HEK293 (cell line): ENCODE measurements at regions not wholly inside any gene's neighbourhood (a gene's known extent, or its start where the extent isn't known, plus 50 kb on each side); places are given as distances from the start of the nearest gene placed in this dataset.

Experiments used
- CTCF ChIA-PET: fragments of 350-600 bp; formaldehyde crosslinking; extraction: SDS; loops from one replicate; lab custom pipeline; 2021; ENCODE audit warnings: antibody characterized with exemption; lab: Yijun Ruan, JAX
- POLR2A ChIA-PET: fragments of 300-600 bp; formaldehyde crosslinking; extraction: SDS; loops from one replicate; lab custom pipeline; 2020; ENCODE audit warnings: antibody characterized with exemption, inconsistent platforms; lab: Yijun Ruan, JAX
- H3K27ac ChIP-seq: fragments of 200-500 bp; sonication (Bioruptor generic); 2 replicates; pipeline ENCODE4 v1.5.1; 2014; ENCODE audit warnings: low read depth, low read length, control low read depth, inconsistent platforms; ENCODE audit errors: extremely low read depth
- H3K36me3 ChIP-seq, 2 experiments: fragments of 200-500 bp in 1 of 2; sonication (Bioruptor generic) in 1 of 2; 1 replicate in 1 of 2; 2 replicates in 1 of 2; pipeline ENCODE4 v1.5.1; 2014 to 2017; ENCODE audit warnings: inconsistent platforms in 2 of 2, low read length in 2 of 2; ENCODE audit not compliant: control insufficient read depth in 2 of 2, insufficient read depth in 1 of 2
- H3K4me1 ChIP-seq: fragments of 200-500 bp; sonication (Bioruptor generic); 2 replicates; pipeline ENCODE4 v1.5.1; 2014; ENCODE audit warnings: mild to moderate bottlenecking, low read length, inconsistent platforms; ENCODE audit not compliant: control insufficient read depth, insufficient read depth
- H3K4me3 ChIP-seq: 2 replicates; pipeline ENCODE4 v1.5.1; 2011; ENCODE audit warnings: low read depth, mild to moderate bottlenecking, control low read depth, low read length, moderate library complexity
- H3K9me3 ChIP-seq: fragments of 200-500 bp; sonication (Bioruptor generic); 2 replicates; pipeline ENCODE4 v1.5.1; 2014; ENCODE audit warnings: low read depth, low read length, inconsistent platforms; ENCODE audit not compliant: control insufficient read depth, insufficient read depth
- BCL11A ChIP-seq: fragments of 450-650 bp; formaldehyde crosslinking; IDR thresholded peaks from 2 replicates; pipeline ENCODE4 v1.5.1; 2016; ENCODE audit warnings: low read depth, missing biosample characterization, missing genetic modification characterization
- CTCF ChIP-seq: fragments of 450-650 bp; formaldehyde crosslinking; IDR thresholded peaks from 2 replicates; pipeline ENCODE4 v1.5.1; 2016; ENCODE audit warnings: missing biosample characterization, missing genetic modification characterization
- EGR2 ChIP-seq: fragments of 450-650 bp; formaldehyde crosslinking; IDR thresholded peaks from 2 replicates; pipeline ENCODE4 v1.5.1; 2016; ENCODE audit warnings: low read depth, missing biosample characterization, missing genetic modification characterization
- KLF10 ChIP-seq: fragments of 450-650 bp; IDR thresholded peaks from 2 replicates; pipeline ENCODE4 v1.5.1; 2018; ENCODE audit warnings: missing biosample characterization, mild to moderate bottlenecking, missing genetic modification characterization
- MZF1 ChIP-seq: fragments of 450-650 bp; formaldehyde crosslinking; IDR thresholded peaks from 2 replicates; pipeline ENCODE4 v1.5.1; 2017; ENCODE audit warnings: missing biosample characterization, missing genetic modification characterization, borderline replicate concordance
- PRDM1 ChIP-seq: fragments of 450-650 bp; formaldehyde crosslinking; IDR thresholded peaks from 2 replicates; pipeline ENCODE4; 2016; ENCODE audit warnings: missing biosample characterization, missing genetic modification characterization
- REST ChIP-seq: fragments of 450-650 bp; formaldehyde crosslinking; IDR thresholded peaks from 2 replicates; pipeline ENCODE4 v1.5.1; 2016; ENCODE audit warnings: missing biosample characterization, missing genetic modification characterization
- TCF7L2 ChIP-seq: IDR thresholded peaks from 2 replicates; pipeline ENCODE4 v1.6.1; 2011; ENCODE audit warnings: low read depth, mild to moderate bottlenecking, inconsistent platforms, low read length, moderate library complexity, borderline replicate concordance
- TSHZ1 ChIP-seq: fragments of 450-650 bp; formaldehyde crosslinking; IDR thresholded peaks from 2 replicates; pipeline ENCODE4 v1.5.1; 2016; ENCODE audit warnings: missing biosample characterization, missing genetic modification characterization, borderline replicate concordance
- WT1 ChIP-seq: fragments of 450-650 bp; formaldehyde crosslinking; IDR thresholded peaks from 2 replicates; pipeline ENCODE4 v1.5.1; 2016; ENCODE audit warnings: missing biosample characterization, missing genetic modification characterization
- ZBTB1 ChIP-seq: fragments of 450-650 bp; formaldehyde crosslinking; IDR thresholded peaks from 2 replicates; pipeline ENCODE4 v1.5.1; 2016; ENCODE audit warnings: missing biosample characterization, missing genetic modification characterization
- ZBTB20 ChIP-seq: fragments of 450-650 bp; formaldehyde crosslinking; IDR thresholded peaks from 2 replicates; pipeline ENCODE4 v1.5.1; 2016; ENCODE audit warnings: missing biosample characterization, missing genetic modification characterization
- ZNF174 ChIP-seq: fragments of 450-650 bp; formaldehyde crosslinking; IDR thresholded peaks from 2 replicates; pipeline ENCODE4 v1.5.0; 2017; ENCODE audit warnings: missing biosample characterization, mild to moderate bottlenecking, missing genetic modification characterization
- ZNF175 ChIP-seq: fragments of 450-650 bp; formaldehyde crosslinking; IDR thresholded peaks from 2 replicates; pipeline ENCODE4 v1.5.1; 2016; ENCODE audit warnings: missing biosample characterization, missing genetic modification characterization
- ZNF280C ChIP-seq: fragments of 450-650 bp; formaldehyde crosslinking; IDR thresholded peaks from 2 replicates; pipeline ENCODE4 v1.5.1; 2016; ENCODE audit warnings: missing biosample characterization, missing genetic modification characterization
- ZNF292 ChIP-seq: fragments of 450-650 bp; formaldehyde crosslinking; IDR thresholded peaks from 2 replicates; pipeline ENCODE4 v1.5.1; 2016; ENCODE audit warnings: low read depth, missing biosample characterization, missing genetic modification characterization, borderline replicate concordance
- ZNF354C ChIP-seq: fragments of 450-650 bp; formaldehyde crosslinking; IDR thresholded peaks from 2 replicates; pipeline ENCODE4 v1.5.1; 2016; ENCODE audit warnings: missing biosample characterization, missing genetic modification characterization, low read depth, borderline replicate concordance
- ZNF366 ChIP-seq: fragments of 450-650 bp; formaldehyde crosslinking; conservative IDR thresholded peaks from 2 replicates; pipeline ENCODE4 v1.5.1; 2016; ENCODE audit warnings: missing biosample characterization, missing genetic modification characterization
- ZNF404 ChIP-seq: fragments of 450-650 bp; formaldehyde crosslinking; IDR thresholded peaks from 2 replicates; pipeline ENCODE4 v1.5.1; 2017; ENCODE audit warnings: missing biosample characterization, missing genetic modification characterization
- ZNF433 ChIP-seq: fragments of 450-650 bp; formaldehyde crosslinking; IDR thresholded peaks from 2 replicates; pipeline ENCODE4 v1.5.1; 2016; ENCODE audit warnings: missing biosample characterization, missing genetic modification characterization, low read depth
- ZNF629 ChIP-seq: fragments of 450-650 bp; formaldehyde crosslinking; IDR thresholded peaks from 2 replicates; pipeline ENCODE4 v1.5.1; 2017; ENCODE audit warnings: missing biosample characterization, missing genetic modification characterization
- ZNF704 ChIP-seq: fragments of 450-650 bp; formaldehyde crosslinking; IDR thresholded peaks from 2 replicates; pipeline ENCODE4 v1.5.1; 2016; ENCODE audit warnings: missing biosample characterization, missing genetic modification characterization
- ZNF777 ChIP-seq: fragments of 450-650 bp; formaldehyde crosslinking; IDR thresholded peaks from 2 replicates; pipeline ENCODE4 v1.5.1; 2017; ENCODE audit warnings: missing biosample characterization, missing genetic modification characterization, borderline replicate concordance

GRCh38 chr11:64448599-64449380, 89.8 kb downstream of the RPS6KA4 start:
- no peak overlapping the region for H3K27ac ChIP-seq
- H3K4me1 ChIP-seq: peaks cover 3% of the 10 kb centered on the region; the same call in 1 of the 2 replicates
- H3K36me3 ChIP-seq: no peaks in the 10 kb centered on the region
- ChIA-PET POLR2A (interaction anchor here (1.2 to 1.6 kb wide), 7 partner anchors 89 to 330 kb away, joined by 3 to 4 read pairs (median 3); partner anchors contain the start of gene PRDX5), CTCF (interaction anchor here (0.5 to 4.4 kb wide), 66 partner anchors 10 to 1697 kb away, joined by 3 to 81 read pairs (median 5); partner anchors contain the start of genes PRDX5 and RPS6KA4)
- H3K4me3 ChIP-seq: peak overlapping the region; percentile 33
- no peaks in the 10 kb centered on the region for H3K9me3 ChIP-seq
- TF ChIP-seq PRDM1 (no peak), TCF7L2 (no peak), ZBTB1 (tag by site-specific recombination) (no peak), ZNF292 (tag by site-specific recombination) (no peak), TSHZ1 (tag by site-specific recombination) (no peak), ZNF174 (no peak), KLF10 (tag by site-specific recombination) (no peak), ZNF354C (tag by site-specific recombination) (no peak), MZF1 (no peak), ZNF404 (tag by site-specific recombination) (no peak), BCL11A (tag by site-specific recombination) (no peak), ZNF366 (tag by site-specific recombination) (no peak), EGR2 (tag by site-specific recombination) (no peak; the same call in 1 of the 2 replicates), ZNF175 (tag by site-specific recombination) (no peak), ZNF280C (tag by site-specific recombination) (no peak), ZNF704 (no peak), ZNF777 (tag by site-specific recombination) (peak; percentile 91; the same call in 1 of the 2 replicates), CTCF (tag by site-specific recombination) (peak; percentile 93), ZNF433 (tag by site-specific recombination) (no peak), WT1 (tag by site-specific recombination) (no peak), ZNF629 (tag by site-specific recombination) (no peak), REST (tag by site-specific recombination) (peak; percentile 90), ZBTB20 (tag by site-specific recombination) (no peak)
